Adrenal gland (tissue), 5 donors: ENCODE measurements at regions not wholly inside any gene's neighbourhood (a gene's known extent, or its start where the extent isn't known, plus 50 kb on each side); places are given as distances from the start of the nearest gene placed in this dataset.

Source experiments
- CTCF ChIP-seq, 6 experiments: fragments of 450-650 bp in 4 of 6; fragments of 200-600 bp in 2 of 6; sonication (generic) in 1 of 6; IDR thresholded peaks; 1 replicate in 5 of 6; 2 replicates in 1 of 6; pipeline versions ENCODE4 v1.5.1 to v1.8.0; 2016 to 2021; ENCODE audit warnings: antibody characterized with exemption in 6 of 6, mild to moderate bottlenecking in 2 of 6, moderate library complexity in 1 of 6
- POLR2A ChIP-seq, 2 donors: fragments of 450-650 bp; IDR thresholded peaks; one replicate each; pipeline ENCODE4 v1.6.1; 2017; ENCODE audit warnings: antibody characterized with exemption in 2 of 2, mild to moderate bottlenecking in 2 of 2, moderate library complexity in 1 of 2
- donor health status: DM: no; HTN: no; CAD: no.

- TF ChIP-seq CTCF (IDR thresholded peaks at IDR 0.05) (no peak), POLR2A (IDR thresholded peaks at IDR 0.05) (no peak)
These were observed 385.1 kb downstream of the STK39 start for GRCh38 chr2:167862296-167862695.
